Epithelial cell of esophagus (primary cell): ENCODE measurements at regions not wholly inside any gene's neighbourhood (a gene's known extent, or its start where the extent isn't known, plus 50 kb on each side); places are given as distances from the start of the nearest gene placed in this dataset.

Experiments
- DNase-seq: peaks from one replicate; pipeline ENCODE4 v3.0.0; 2010; ENCODE audit warnings: low read depth
- H3K4me3 ChIP-seq: 2 replicates; pipeline ENCODE4 v1.5.1; 2011; ENCODE audit warnings: mild to moderate bottlenecking, low read length, control low read depth
- CTCF ChIP-seq: IDR thresholded peaks from 2 replicates; pipeline ENCODE4 v1.5.1; 2011; ENCODE audit warnings: low read depth, mild to moderate bottlenecking, low read length, control low read depth, inconsistent platforms; ENCODE audit not compliant: insufficient read depth; ENCODE audit errors: missing control alignments

GRCh38 chr11:38582151-38582550 lies 1984.1 kb upstream of the RAG2 start:
- TF ChIP-seq CTCF, result no peak
- H3K4me3 ChIP-seq, result no peak overlapping the region
- no peak for DNase-seq

GRCh38 chr11:38577769-38578168 lies 1979.7 kb upstream of the RAG2 start:
- DNase-seq, result no peak
- no peak overlapping the region for H3K4me3 ChIP-seq
- TF ChIP-seq CTCF, result no peak

- TF ChIP-seq CTCF, result no peak
- DNase-seq, result no peak
- no peak overlapping the region for H3K4me3 ChIP-seq
These were observed 1964.5 kb upstream of the RAG2 start for GRCh38 chr11:38562562-38562961.

GRCh38 chr11:38553148-38553547 lies 1955.1 kb upstream of the RAG2 start:
- no peak for DNase-seq
- no peak for TF ChIP-seq CTCF
- H3K4me3 ChIP-seq, result no peak overlapping the region

- no peak overlapping the region for H3K4me3 ChIP-seq
- peak; percentile 20 for DNase-seq
- TF ChIP-seq CTCF, result no peak
These were observed 1949.4 kb upstream of the RAG2 start for GRCh38 chr11:38547462-38547861.

- H3K4me3 ChIP-seq, result no peak overlapping the region
- TF ChIP-seq CTCF, result no peak
- no peak for DNase-seq
These were observed 1946.0 kb upstream of the RAG2 start for GRCh38 chr11:38543986-38544385.

GRCh38 chr11:38543311-38543710 lies 1945.3 kb upstream of the RAG2 start:
- no peak overlapping the region for H3K4me3 ChIP-seq
- DNase-seq, result peak; percentile 13
- no peak for TF ChIP-seq CTCF
